NB4 (cell line): ENCODE measurements at regions not wholly inside any gene's neighbourhood (a gene's known extent, or its start where the extent isn't known, plus 50 kb on each side); places are given as distances from the start of the nearest gene placed in this dataset.
"Not testable (repeated sequence)": the region's sequence is repeated elsewhere in the genome, so short reads cannot be mapped to it uniquely, and the experiment has no call there.

Experiments used
- DNase-seq: peaks from one replicate; pipeline ENCODE4 v3.0.0; 2010; ENCODE audit warnings: low read depth
- H3K4me3 ChIP-seq: one replicate; pipeline ENCODE4 v1.5.1; 2011; ENCODE audit warnings: mild to moderate bottlenecking, low read depth, low read length, moderate library complexity
- MYC ChIP-seq: IDR thresholded peaks from 2 replicates; pipeline ENCODE4 v1.6.1; 2011; ENCODE audit warnings: low read depth, low read length
- POLR2A ChIP-seq: IDR thresholded peaks from 2 replicates; pipeline ENCODE4 v1.6.1; 2011; ENCODE audit warnings: mild to moderate bottlenecking; ENCODE audit not compliant: insufficient read length; ENCODE audit errors: extremely low read depth
- TF ChIP-seq, protein P1 (sequence below): IDR thresholded peaks from 2 replicates; pipeline ENCODE4 v1.6.1; 2011; ENCODE audit warnings: low read depth, low read length
- TF ChIP-seq, protein P2 (sequence below): IDR thresholded peaks from one replicate; pipeline ENCODE4 v1.5.1; 2012; ENCODE audit warnings: low read depth, low read length

DNA sequence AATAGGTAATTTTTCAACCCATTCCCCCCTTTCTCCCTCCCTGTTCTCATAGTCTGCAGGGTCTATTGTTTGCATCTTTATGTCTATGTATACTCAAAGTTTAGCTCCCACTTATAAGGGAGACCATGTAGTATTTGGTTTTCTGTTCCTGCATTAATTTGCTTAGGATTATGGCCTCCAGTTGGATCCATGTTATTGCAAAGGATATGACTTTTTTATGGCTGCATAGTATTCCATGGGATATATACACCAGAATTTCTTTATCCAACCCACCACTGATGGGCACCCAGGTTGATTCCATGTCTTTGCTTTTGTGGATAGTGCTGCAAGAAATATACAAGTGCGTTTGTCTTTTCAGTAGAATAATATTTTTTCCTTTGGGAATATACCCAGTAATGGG, 761.6 kb upstream of the GRAMD2B start:
- TF ChIP-seq POLR2A (no peak), MYC (no peak)
- H3K4me3 ChIP-seq: no peak overlapping the region
- DNase-seq: no peak

DNA sequence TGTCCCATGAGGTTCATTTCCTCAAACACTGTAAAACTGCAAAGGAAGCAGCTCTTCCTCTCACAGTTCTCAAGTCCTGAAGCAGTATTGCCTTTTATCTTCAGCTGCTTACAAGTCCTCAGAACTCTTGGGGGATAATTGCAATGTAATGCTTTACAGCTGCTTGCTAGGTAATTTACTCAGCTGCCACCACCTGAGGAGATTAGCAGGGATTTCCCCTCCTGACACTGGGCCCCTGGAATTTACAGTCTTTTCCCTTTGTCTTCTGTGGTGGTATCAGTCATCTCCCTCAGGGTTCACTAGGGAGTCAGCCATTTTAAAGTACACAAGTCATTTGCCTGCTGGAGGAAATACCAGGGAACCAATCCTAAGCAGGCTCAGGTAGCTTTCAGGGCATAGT, 754.3 kb upstream of the GRAMD2B start:
- TF ChIP-seq, protein P1, sequence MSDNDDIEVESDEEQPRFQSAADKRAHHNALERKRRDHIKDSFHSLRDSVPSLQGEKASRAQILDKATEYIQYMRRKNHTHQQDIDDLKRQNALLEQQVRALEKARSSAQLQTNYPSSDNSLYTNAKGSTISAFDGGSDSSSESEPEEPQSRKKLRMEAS: no peak
- TF ChIP-seq, protein P2, sequence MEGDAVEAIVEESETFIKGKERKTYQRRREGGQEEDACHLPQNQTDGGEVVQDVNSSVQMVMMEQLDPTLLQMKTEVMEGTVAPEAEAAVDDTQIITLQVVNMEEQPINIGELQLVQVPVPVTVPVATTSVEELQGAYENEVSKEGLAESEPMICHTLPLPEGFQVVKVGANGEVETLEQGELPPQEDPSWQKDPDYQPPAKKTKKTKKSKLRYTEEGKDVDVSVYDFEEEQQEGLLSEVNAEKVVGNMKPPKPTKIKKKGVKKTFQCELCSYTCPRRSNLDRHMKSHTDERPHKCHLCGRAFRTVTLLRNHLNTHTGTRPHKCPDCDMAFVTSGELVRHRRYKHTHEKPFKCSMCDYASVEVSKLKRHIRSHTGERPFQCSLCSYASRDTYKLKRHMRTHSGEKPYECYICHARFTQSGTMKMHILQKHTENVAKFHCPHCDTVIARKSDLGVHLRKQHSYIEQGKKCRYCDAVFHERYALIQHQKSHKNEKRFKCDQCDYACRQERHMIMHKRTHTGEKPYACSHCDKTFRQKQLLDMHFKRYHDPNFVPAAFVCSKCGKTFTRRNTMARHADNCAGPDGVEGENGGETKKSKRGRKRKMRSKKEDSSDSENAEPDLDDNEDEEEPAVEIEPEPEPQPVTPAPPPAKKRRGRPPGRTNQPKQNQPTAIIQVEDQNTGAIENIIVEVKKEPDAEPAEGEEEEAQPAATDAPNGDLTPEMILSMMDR: no peak
- no peak for TF ChIP-seq POLR2A
- TF ChIP-seq MYC: no peak
- DNase-seq: no peak
- H3K4me3 ChIP-seq: no peak overlapping the region

DNA sequence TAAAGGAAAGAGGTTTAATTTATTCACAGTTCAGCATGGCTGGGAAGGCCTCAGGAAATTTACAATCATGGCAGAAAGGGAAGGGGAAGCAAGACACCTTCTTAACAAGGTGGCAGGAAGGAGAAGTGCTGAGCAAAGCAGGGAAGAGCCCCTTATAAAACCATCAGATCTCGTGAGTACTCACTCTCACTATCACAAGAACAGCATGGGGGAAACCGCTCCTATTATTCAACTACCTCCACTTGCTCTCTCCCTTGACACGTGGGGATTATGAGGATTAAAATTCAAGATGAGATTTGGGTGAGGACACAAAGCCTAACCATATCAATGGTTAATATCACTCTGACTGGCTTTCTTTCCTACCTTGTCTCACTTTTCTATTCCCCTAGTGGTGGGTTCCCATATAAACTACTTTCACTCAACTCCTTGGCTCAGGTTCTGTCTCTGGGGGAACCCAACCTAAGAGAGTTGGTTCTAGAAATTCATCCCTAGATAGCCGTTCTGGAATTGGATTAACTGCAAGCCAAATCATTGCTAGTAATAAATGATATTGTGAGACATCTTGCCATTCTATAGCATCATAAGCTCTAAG, 749.8 kb upstream of the GRAMD2B start:
- H3K4me3 ChIP-seq: no peak overlapping the region
- TF ChIP-seq MYC (no peak), POLR2A (no peak)
- TF ChIP-seq, protein P2: no peak
- TF ChIP-seq, protein P1: no peak
- DNase-seq: no peak

DNA sequence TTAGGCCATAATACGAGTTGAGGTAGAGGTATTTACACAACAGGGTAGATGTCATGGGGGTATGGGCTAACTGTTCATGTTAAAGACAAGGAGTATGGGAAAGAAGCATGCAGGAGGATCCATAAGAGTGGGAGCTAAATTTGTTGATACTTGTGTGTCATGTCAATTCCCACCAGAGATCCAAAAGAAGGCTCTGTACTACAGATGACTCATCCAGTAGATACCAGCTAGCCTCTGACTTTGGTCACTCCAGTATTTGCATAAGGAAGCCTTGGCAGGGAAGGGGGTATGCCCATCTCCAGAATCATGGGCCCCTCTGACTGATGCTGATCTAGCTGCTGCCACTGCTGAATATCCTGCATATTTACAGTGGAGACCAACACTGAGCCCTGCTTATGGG, 743.7 kb upstream of the GRAMD2B start:
- TF ChIP-seq, protein P2: no peak
- TF ChIP-seq, protein P1: no peak
- TF ChIP-seq MYC (no peak), POLR2A (no peak)
- no peak for DNase-seq

DNA sequence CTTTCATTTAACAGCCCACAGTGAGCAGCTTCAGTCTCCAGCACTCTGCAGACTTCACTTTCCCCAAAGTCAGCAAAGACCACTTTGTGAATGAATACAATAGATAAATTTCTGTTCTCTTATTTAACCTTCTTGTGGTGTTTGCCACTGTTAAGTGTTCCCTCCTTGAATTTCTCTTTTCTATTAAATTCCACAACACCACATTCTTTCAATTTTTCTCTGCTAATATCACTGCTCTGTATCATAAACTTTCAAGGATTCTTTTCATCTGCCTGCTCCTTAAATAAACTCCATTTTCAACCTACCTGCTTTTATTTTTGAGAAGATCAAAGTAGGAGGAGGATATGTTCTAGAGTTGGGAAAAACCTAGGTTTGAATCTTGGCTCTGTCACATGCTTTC, 739.5 kb upstream of the GRAMD2B start:
- no peak for DNase-seq
- no peak overlapping the region for H3K4me3 ChIP-seq
- TF ChIP-seq, protein P1: no peak
- TF ChIP-seq, protein P2: no peak
- TF ChIP-seq POLR2A: no peak
- TF ChIP-seq MYC: no peak

More for the DNA sequence above, 743.7 kb upstream of the GRAMD2B start:
- H3K4me3 ChIP-seq: no peak overlapping the region

DNA sequence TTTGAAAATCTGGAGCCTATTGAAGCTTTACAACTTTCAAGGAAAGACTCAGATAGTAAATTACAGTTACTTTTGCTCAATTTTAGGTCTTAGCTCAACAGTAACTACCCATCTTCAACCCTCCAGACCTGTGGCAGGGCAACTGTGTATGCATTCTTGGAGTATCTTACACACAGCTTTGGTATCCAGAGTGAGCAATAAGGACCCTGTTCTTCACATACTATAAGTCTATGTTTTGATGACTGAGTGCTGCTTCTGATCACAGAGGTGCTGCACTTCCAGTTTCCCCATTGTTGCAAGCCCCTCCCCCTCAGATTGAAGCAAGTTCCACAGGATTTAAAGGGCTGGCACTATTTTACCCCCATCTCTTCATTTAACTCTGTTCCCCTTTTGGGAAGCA, 737.4 kb upstream of the GRAMD2B start:
- no peak for DNase-seq
- TF ChIP-seq, protein P1: no peak
- TF ChIP-seq MYC: no peak
- TF ChIP-seq, protein P2: no peak
- no peak for TF ChIP-seq POLR2A
- H3K4me3 ChIP-seq: no peak overlapping the region

DNA sequence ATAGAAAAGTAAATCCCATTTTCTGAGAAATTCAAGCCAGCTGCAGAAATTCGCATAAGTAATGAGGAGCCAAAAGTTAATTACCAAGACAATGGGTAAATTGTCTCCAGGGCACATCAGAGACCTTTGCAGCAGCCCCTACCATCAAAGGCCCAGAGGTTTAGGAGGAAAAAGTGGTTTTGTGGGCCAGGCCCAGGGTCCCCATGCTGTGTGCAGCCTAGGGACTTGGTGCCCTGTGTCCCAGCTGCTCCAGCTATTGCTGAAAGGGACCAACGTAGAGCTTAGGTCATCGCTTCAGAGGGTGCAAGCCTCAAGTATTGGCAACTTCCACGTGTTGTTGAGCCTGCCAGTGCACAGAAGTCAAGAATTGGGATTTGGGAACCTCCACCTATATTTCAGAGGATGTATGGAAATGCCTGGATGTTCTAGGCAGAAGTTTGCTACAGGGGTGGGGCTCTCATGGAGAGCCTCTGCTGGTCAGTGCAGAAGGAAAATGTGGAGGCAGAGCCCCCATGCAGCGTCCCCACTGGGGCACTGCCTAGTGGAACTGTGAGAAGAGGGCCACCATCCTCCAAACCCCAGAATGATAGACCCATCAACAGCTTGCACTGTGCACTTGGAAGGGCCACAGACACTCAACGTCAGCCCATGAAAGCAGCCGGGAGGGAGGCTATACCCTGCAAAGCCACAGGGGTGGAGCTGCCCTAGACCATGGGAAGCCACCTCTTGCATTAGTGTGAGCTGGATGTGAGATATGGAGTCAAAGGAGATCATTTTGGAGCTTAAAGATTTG, 731.3 kb upstream of the GRAMD2B start:
- not testable (repeated sequence) for H3K4me3 ChIP-seq, DNase-seq
